ENCODE measurements at regions not wholly inside any gene's neighbourhood (a gene's known extent, or its start where the extent isn't known, plus 50 kb on each side); places are given as distances from the start of the nearest gene placed in this dataset.

GRCh38 chr2:12879649-12880048 is 162.9 kb downstream of the TRIB2 start:
- CTCF ChIA-PET, result no interaction called here

More at GRCh38 chr2:12879649-12880048, 162.9 kb downstream of the TRIB2 start:
- Histone ChIP-seq H3K9me3 (no peaks in the 10 kb centered on the region), H3K4me3 (no peak overlapping the region), H3K4me2 (no peak overlapping the region), H3K4me1 (no peaks in the 10 kb centered on the region), H3K27ac (no peak overlapping the region)
- TF ChIP-seq HDAC2 (IDR thresholded peaks at IDR 0.05), result no peak
- no peak for TF ChIP-seq EHMT2 (IDR thresholded peaks at IDR 0.05; ENCODE audit: low read depth)
- TF ChIP-seq FOSL2 (IDR thresholded peaks at IDR 0.05), result no peak
- TF ChIP-seq FOSL2 (CRISPR knock-in tag; IDR thresholded peaks at IDR 0.05), result no peak
- no peak for TF ChIP-seq MAZ (IDR thresholded peaks at IDR 0.05; ENCODE audit: borderline replicate concordance, low read depth, low read length)
- no peak for TF ChIP-seq JUN (IDR thresholded peaks at IDR 0.05)
- TF ChIP-seq RARB (CRISPR knock-in tag; IDR thresholded peaks at IDR 0.05), result no peak
- no peak for TF ChIP-seq ZC3H11A (IDR thresholded peaks at IDR 0.05)
- TF ChIP-seq RCOR1 (IDR thresholded peaks at IDR 0.05; ENCODE audit: low read depth, low read length), result no peak
- TF ChIP-seq HMGXB4 (CRISPR knock-in tag; IDR thresholded peaks at IDR 0.05; ENCODE audit: borderline replicate concordance), result no peak
- TF ChIP-seq ZFP36 (IDR thresholded peaks at IDR 0.05; ENCODE audit: borderline replicate concordance, partially characterized antibody), result no peak
- TF ChIP-seq CTCF (IDR thresholded peaks at IDR 0.05), result no peak
- no peak for TF ChIP-seq PBX3 (IDR thresholded peaks at IDR 0.05)
- TF ChIP-seq REST (IDR thresholded peaks at IDR 0.05), result no peak
- no peak for TF ChIP-seq ESRRA (IDR thresholded peaks at IDR 0.05; ENCODE audit: borderline replicate concordance, low read length)
- POLR2A ChIA-PET, result no interaction called here
- 7% methylated on average over 1 of the region's 1 CpG for WGBS (ENCODE audit: missing lambda C conversion rate)
- ATAC-seq, result no peak
- no peak for FAIRE-seq
- no peak for DNase-seq (ENCODE audit: low read depth in 1 of 2, low spot score in 1 of 2)

Data from A549 (cell line).